ENCODE measurements at regions not wholly inside any gene's neighbourhood (a gene's known extent, or its start where the extent isn't known, plus 50 kb on each side); places are given as distances from the start of the nearest gene placed in this dataset.

GRCh38 chr11:38711110-38711509, 2113.1 kb upstream of the RAG2 start:
- TF ChIP-seq CTCF (IDR thresholded peaks at IDR 0.05; ENCODE audit: poor library complexity, severe bottlenecking) (no peak), EZH2 (IDR thresholded peaks at IDR 0.05; ENCODE audit: borderline replicate concordance, insufficient read depth, low read length, poor library complexity, severe bottlenecking) (no peak)
